KMS-11 (cell line): ENCODE measurements at regions not wholly inside any gene's neighbourhood (a gene's known extent, or its start where the extent isn't known, plus 50 kb on each side); places are given as distances from the start of the nearest gene placed in this dataset.

Source experiments
- H2AFZ ChIP-seq: fragments of 200-600 bp; sonication (generic); 2 replicates; pipeline ENCODE4 v1.6.1; 2016; ENCODE audit warnings: antibody characterized with exemption, mixed run types, low read depth
- H3K27ac ChIP-seq: fragments of 200-600 bp; sonication (generic); 2 replicates; pipeline ENCODE4 v1.6.1; 2016; ENCODE audit warnings: mild to moderate bottlenecking, mixed run types
- H3K27me3 ChIP-seq: fragments of 200-600 bp; sonication (generic); 2 replicates; pipeline ENCODE4 v1.6.1; 2017; ENCODE audit warnings: mild to moderate bottlenecking, low read depth, mixed run types, moderate library complexity; ENCODE audit not compliant: insufficient read depth
- H3K36me3 ChIP-seq: fragments of 200-600 bp; sonication (generic); 2 replicates; pipeline ENCODE4 v1.6.1; 2017; ENCODE audit warnings: mild to moderate bottlenecking, mixed run types; ENCODE audit not compliant: insufficient read depth
- H3K4me1 ChIP-seq: fragments of 200-600 bp; sonication (generic); 2 replicates; pipeline ENCODE4 v1.6.1; 2016; ENCODE audit warnings: mild to moderate bottlenecking, low read depth, mixed run types; ENCODE audit not compliant: poor library complexity, severe bottlenecking
- H3K4me2 ChIP-seq: fragments of 200-600 bp; sonication (generic); 2 replicates; pipeline ENCODE4 v1.7.0; 2016; ENCODE audit warnings: mild to moderate bottlenecking, mixed run types
- H3K4me3 ChIP-seq: fragments of 200-600 bp; sonication (generic); IDR thresholded peaks from 2 replicates; pipeline ENCODE4 v1.6.1; 2017; ENCODE audit warnings: low read depth, low read length, mixed read lengths; ENCODE audit not compliant: insufficient read depth
- H3K79me2 ChIP-seq: fragments of 200-600 bp; sonication (generic); 2 replicates; pipeline ENCODE4 v1.6.1; 2016; ENCODE audit warnings: low read depth, mixed run types; ENCODE audit not compliant: insufficient read depth
- H3K9ac ChIP-seq: fragments of 200-600 bp; sonication (generic); 2 replicates; pipeline ENCODE4 v1.6.1; 2016; ENCODE audit warnings: mild to moderate bottlenecking, mixed run types
- H4K20me1 ChIP-seq: fragments of 200-600 bp; sonication (generic); 2 replicates; pipeline ENCODE4 v1.6.1; 2016; ENCODE audit warnings: mild to moderate bottlenecking, mixed run types; ENCODE audit not compliant: insufficient read depth
- TF ChIP-seq, protein P1 (sequence below): fragments of 200-600 bp; sonication (generic); conservative IDR thresholded peaks from 2 replicates; pipeline ENCODE4 v1.6.1; 2017; ENCODE audit warnings: low read depth, mild to moderate bottlenecking, antibody characterized with exemption, low read length, moderate library complexity, mixed read lengths

DNA sequence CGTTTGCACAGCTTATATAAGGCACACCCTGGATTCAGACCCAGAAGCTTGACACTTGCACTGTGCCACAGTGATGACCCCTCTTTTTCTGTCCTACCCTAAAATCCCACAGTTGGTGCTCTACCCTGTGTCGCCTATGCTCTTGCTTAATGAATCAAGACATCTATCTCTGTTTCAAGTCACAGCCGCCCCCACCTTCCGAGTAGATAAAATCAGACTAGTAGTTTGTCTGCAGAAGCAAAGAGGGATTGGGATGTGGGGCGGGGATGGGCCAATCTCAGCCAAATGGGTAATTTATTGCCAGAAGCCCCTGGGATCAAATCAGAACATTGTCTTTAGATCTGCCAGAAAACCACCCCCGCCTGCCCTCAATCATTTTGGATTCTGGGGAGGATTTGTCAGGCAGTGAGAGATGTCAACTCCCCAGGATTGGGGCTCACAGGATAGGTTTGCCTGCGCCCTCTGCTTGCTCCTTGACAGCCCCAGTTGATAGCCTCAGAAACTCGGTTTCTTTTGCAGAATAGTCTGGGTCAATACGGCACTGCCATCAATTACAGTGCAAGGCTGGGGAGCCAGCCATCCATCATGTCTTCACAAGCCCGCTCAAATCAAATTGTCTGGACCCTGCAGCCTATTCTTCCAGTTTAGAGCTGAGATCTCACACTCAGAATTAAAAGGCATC lies 520.8 kb downstream of the GRIN2A start:
- H3K36me3 ChIP-seq: no peaks in the 10 kb centered on the region
- no peak overlapping the region for H3K4me3 ChIP-seq
- no peak overlapping the region for H3K27ac ChIP-seq
- no peak overlapping the region for H3K4me2 ChIP-seq
- H3K79me2 ChIP-seq: no peaks in the 10 kb centered on the region
- H2AFZ ChIP-seq: no peak overlapping the region
- H3K9ac ChIP-seq: no peak overlapping the region
- no peaks in the 10 kb centered on the region for H4K20me1 ChIP-seq
- TF ChIP-seq, protein P1, sequence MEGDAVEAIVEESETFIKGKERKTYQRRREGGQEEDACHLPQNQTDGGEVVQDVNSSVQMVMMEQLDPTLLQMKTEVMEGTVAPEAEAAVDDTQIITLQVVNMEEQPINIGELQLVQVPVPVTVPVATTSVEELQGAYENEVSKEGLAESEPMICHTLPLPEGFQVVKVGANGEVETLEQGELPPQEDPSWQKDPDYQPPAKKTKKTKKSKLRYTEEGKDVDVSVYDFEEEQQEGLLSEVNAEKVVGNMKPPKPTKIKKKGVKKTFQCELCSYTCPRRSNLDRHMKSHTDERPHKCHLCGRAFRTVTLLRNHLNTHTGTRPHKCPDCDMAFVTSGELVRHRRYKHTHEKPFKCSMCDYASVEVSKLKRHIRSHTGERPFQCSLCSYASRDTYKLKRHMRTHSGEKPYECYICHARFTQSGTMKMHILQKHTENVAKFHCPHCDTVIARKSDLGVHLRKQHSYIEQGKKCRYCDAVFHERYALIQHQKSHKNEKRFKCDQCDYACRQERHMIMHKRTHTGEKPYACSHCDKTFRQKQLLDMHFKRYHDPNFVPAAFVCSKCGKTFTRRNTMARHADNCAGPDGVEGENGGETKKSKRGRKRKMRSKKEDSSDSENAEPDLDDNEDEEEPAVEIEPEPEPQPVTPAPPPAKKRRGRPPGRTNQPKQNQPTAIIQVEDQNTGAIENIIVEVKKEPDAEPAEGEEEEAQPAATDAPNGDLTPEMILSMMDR: no peak
- H3K27me3 ChIP-seq: no peaks in the 10 kb centered on the region
- H3K4me1 ChIP-seq: no peaks in the 10 kb centered on the region

DNA sequence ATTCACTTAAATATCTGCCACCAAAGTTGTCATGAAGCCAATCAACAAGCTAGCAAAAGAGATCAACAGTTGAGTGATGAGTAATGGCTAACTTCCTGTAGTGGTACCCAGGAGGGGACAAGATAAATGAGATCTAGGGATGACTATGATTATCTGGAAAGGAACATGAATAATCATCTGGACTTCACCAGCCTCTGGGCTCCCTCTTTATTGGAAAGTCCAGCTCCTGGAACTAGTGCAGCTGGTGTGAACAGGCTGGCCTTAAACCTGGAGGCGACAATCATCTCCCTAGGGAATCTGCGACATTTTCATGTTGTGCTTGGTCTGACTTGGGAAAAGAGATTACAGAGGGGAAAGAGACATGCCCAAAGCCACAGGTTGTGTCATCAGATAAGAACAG lies 518.6 kb downstream of the GRIN2A start:
- H3K79me2 ChIP-seq: no peaks in the 10 kb centered on the region
- TF ChIP-seq, protein P1: no peak
- no peaks in the 10 kb centered on the region for H3K27me3 ChIP-seq
- H3K4me1 ChIP-seq: no peaks in the 10 kb centered on the region
- H3K9ac ChIP-seq: no peak overlapping the region
- H3K27ac ChIP-seq: no peak overlapping the region
- no peak overlapping the region for H3K4me2 ChIP-seq
- H3K36me3 ChIP-seq: no peaks in the 10 kb centered on the region
- H3K4me3 ChIP-seq: no peak overlapping the region
- no peak overlapping the region for H2AFZ ChIP-seq
- no peaks in the 10 kb centered on the region for H4K20me1 ChIP-seq

DNA sequence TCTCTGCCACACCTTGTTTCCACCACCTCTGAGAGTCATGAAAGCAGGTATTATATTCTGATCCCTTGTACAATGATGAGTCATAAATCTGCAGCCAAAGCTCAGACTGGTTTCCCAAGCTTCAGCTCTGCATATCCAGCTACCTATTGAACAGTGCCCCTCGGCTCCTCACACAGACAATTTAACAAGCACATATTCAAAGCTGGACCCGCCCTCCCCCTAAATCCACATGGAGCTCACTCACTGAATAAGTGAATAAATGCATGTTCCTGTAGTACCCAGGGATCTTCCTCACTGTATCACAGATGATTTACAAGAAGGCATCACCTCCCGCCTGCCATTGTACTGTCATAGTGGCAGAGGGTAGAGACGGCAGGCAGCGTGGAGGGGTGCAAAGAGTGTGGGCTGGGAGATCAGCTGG lies 516.4 kb downstream of the GRIN2A start:
- H3K4me2 ChIP-seq: no peak overlapping the region
- no peak overlapping the region for H2AFZ ChIP-seq
- H3K79me2 ChIP-seq: no peaks in the 10 kb centered on the region
- H3K27me3 ChIP-seq: no peaks in the 10 kb centered on the region
- H3K9ac ChIP-seq: no peak overlapping the region
- no peaks in the 10 kb centered on the region for H4K20me1 ChIP-seq
- no peaks in the 10 kb centered on the region for H3K36me3 ChIP-seq
- H3K4me1 ChIP-seq: no peaks in the 10 kb centered on the region
- no peak overlapping the region for H3K4me3 ChIP-seq
- no peak overlapping the region for H3K27ac ChIP-seq
- TF ChIP-seq, protein P1: no peak

DNA sequence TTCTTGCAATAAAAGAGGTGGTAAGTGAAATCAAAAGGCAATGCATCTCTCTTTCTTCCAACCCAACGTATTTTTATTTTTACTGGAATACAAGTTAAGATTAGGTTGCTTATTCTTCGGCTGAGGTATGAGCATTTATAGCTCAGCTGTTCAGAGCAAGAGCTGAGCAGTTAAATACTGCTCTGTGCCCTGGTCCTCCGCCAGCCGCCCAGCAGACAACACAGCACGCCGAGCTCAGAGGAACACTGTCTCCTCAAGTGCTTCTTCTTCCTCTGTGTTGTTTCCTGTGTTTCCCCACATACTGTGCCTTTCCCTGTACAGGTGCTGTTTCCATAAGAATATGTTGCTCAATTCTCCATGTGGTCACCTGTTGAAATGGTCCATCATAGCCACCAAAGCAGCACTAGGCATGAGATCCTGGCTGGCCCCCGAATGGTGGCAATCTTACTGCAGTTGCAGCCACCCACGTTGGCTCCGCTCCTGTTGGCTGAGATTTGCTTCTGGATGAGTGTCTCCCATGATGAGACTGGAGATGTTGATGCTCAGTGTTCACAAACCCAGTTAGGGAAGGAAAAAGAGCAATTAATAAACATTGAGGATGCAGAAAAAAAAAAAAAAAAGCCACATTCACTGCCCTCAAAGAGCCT lies 515.3 kb downstream of the GRIN2A start:
- no peak overlapping the region for H3K27ac ChIP-seq
- no peaks in the 10 kb centered on the region for H3K79me2 ChIP-seq
- H4K20me1 ChIP-seq: no peaks in the 10 kb centered on the region
- TF ChIP-seq, protein P1: no peak
- no peak overlapping the region for H2AFZ ChIP-seq
- no peaks in the 10 kb centered on the region for H3K27me3 ChIP-seq
- H3K4me3 ChIP-seq: no peak overlapping the region
- no peaks in the 10 kb centered on the region for H3K4me1 ChIP-seq
- H3K36me3 ChIP-seq: no peaks in the 10 kb centered on the region
- H3K4me2 ChIP-seq: no peak overlapping the region
- no peak overlapping the region for H3K9ac ChIP-seq
